ENCODE measurements at regions not wholly inside any gene's neighbourhood (a gene's known extent, or its start where the extent isn't known, plus 50 kb on each side); places are given as distances from the start of the nearest gene placed in this dataset.

- Histone ChIP-seq H3K36me3 (no peaks in the 10 kb centered on the region), H3K4me1 (no peaks in the 10 kb centered on the region), H3K27ac (no peak overlapping the region), H3K27me3 (no peaks in the 10 kb centered on the region), H3K9me3 (peaks cover 0 to 6% (median 0%) of the 10 kb centered on the region in 4 donors), H3K4me3 (no peak overlapping the region)
- WGBS, 5 donors, result 72 to 84% (median 79%) methylated on average over 3 of the region's 3 CpGs
- DNase-seq, result no peak
- no peak for TF ChIP-seq POLR2AphosphoS5 (IDR thresholded peaks at IDR 0.05)
- no peak for TF ChIP-seq CTCF (IDR thresholded peaks at IDR 0.05)
- no peak for TF ChIP-seq EP300 (IDR thresholded peaks at IDR 0.05)
- no peak for TF ChIP-seq POLR2A (IDR thresholded peaks at IDR 0.05)
- intact Hi-C loops (cut with DNase I; ENCODE audit: low total_unique reads), result no loop called here
Measured at GRCh38 chr9:78472111-78472510, 175.2 kb downstream of the PSAT1 start.

- no peak overlapping the region for H3K4me3 ChIP-seq
- no peaks in the 10 kb centered on the region for H3K36me3 ChIP-seq
- H3K27ac ChIP-seq, result no peak overlapping the region
- no peaks in the 10 kb centered on the region for H3K27me3 ChIP-seq
- intact Hi-C loops (cut with DNase I; ENCODE audit: low total_unique reads), result no loop called here
- no peaks in the 10 kb centered on the region for H3K4me1 ChIP-seq
- TF ChIP-seq POLR2A (IDR thresholded peaks at IDR 0.05), result no peak
- TF ChIP-seq CTCF (IDR thresholded peaks at IDR 0.05), result no peak
- no peak for TF ChIP-seq EP300 (IDR thresholded peaks at IDR 0.05)
- TF ChIP-seq POLR2AphosphoS5 (IDR thresholded peaks at IDR 0.05), result no peak
- peaks cover 0 to 27% (median 9%) of the 10 kb centered on the region in 4 donors for H3K9me3 ChIP-seq
- DNase-seq, result no peak
Measured at GRCh38 chr9:78479441-78479840, 182.5 kb downstream of the PSAT1 start.

- Histone ChIP-seq H3K4me3 (no peak overlapping the region), H3K27ac (no peak overlapping the region), H3K27me3 (no peaks in the 10 kb centered on the region), H3K9me3 (peaks cover 0 to 9% (median 2%) of the 10 kb centered on the region in 4 donors), H3K36me3 (no peaks in the 10 kb centered on the region), H3K4me1 (no peaks in the 10 kb centered on the region)
- 67 to 75% (median 69%) methylated on average over 2 of the region's 2 CpGs for WGBS, 5 donors
- intact Hi-C loops (cut with DNase I; ENCODE audit: low total_unique reads), result no loop called here
- TF ChIP-seq POLR2AphosphoS5 (IDR thresholded peaks at IDR 0.05) (no peak), EP300 (IDR thresholded peaks at IDR 0.05) (no peak), POLR2A (IDR thresholded peaks at IDR 0.05) (no peak), CTCF (IDR thresholded peaks at IDR 0.05) (no peak)
- no peak for DNase-seq
Measured at GRCh38 chr9:78486661-78487060, 189.7 kb downstream of the PSAT1 start.

- no peak for TF ChIP-seq EP300 (IDR thresholded peaks at IDR 0.05)
- TF ChIP-seq CTCF (IDR thresholded peaks at IDR 0.05), result no peak
- TF ChIP-seq POLR2A (IDR thresholded peaks at IDR 0.05), result no peak
- TF ChIP-seq POLR2AphosphoS5 (IDR thresholded peaks at IDR 0.05), result no peak
- Histone ChIP-seq H3K27ac (no peak overlapping the region), H3K4me3 (no peak overlapping the region), H3K27me3 (no peaks in the 10 kb centered on the region), H3K9me3 (no peaks in the 10 kb centered on the region), H3K36me3 (no peaks in the 10 kb centered on the region), H3K4me1 (no peaks in the 10 kb centered on the region)
- 62 to 76% (median 66%) methylated on average over 4 of the region's 4 CpGs for WGBS, 5 donors
- intact Hi-C loops (cut with DNase I; ENCODE audit: low total_unique reads), result no loop called here
- DNase-seq, result no peak
Measured at GRCh38 chr9:78490231-78490630, 193.3 kb downstream of the PSAT1 start.

Measured in stomach (tissue), 8 donors.